HepG2 (cell line): ENCODE measurements at regions not wholly inside any gene's neighbourhood (a gene's known extent, or its start where the extent isn't known, plus 50 kb on each side); places are given as distances from the start of the nearest gene placed in this dataset.

Experiments used
- MLXIP ChIP-seq: sonication (generic); formaldehyde crosslinking; IDR thresholded peaks from 2 replicates; pipeline ENCODE4 v1.9.0; 2021; ENCODE audit warnings: missing genetic modification reagents, borderline replicate concordance
- SRSF4 ChIP-seq: fragments of 200-400 bp; formaldehyde crosslinking; IDR thresholded peaks from one replicate; pipeline ENCODE4 v1.6.1; 2018; ENCODE audit warnings: mild to moderate bottlenecking, low read depth, low read length, moderate library complexity; ENCODE audit not compliant: poor library complexity, severe bottlenecking
- UBTF ChIP-seq: sonication (generic); formaldehyde crosslinking; IDR thresholded peaks from 2 replicates; pipeline ENCODE4 v1.4.0; 2020; ENCODE audit warnings: mild to moderate bottlenecking, missing genetic modification reagents
- ZFP37 ChIP-seq: sonication (generic); formaldehyde crosslinking; IDR thresholded peaks from 2 replicates; pipeline ENCODE4 v1.4.0; 2020; ENCODE audit warnings: missing genetic modification reagents, borderline replicate concordance
- ZNF670 ChIP-seq: sonication (generic); formaldehyde crosslinking; IDR thresholded peaks from 2 replicates; pipeline ENCODE4 v1.8.0; 2022; ENCODE audit warnings: mild to moderate bottlenecking, missing genetic modification reagents, borderline replicate concordance
- ZSCAN9 ChIP-seq: IDR thresholded peaks from 2 replicates; pipeline ENCODE4 v1.6.1; 2016; ENCODE audit warnings: borderline replicate concordance

- TF ChIP-seq UBTF (CRISPR knock-in tag), result no peak
- no peak for TF ChIP-seq ZFP37 (CRISPR knock-in tag)
- no peak for TF ChIP-seq ZNF670 (CRISPR knock-in tag)
- TF ChIP-seq ZSCAN9, result no peak
- no peak for TF ChIP-seq SRSF4
- TF ChIP-seq MLXIP (CRISPR knock-in tag), result no peak
These were observed 263.8 kb upstream of the NDST3 start (continued) for GRCh38 chr4:117770269-117771102.
